Mammary epithelial cell (primary cell): ENCODE measurements at regions not wholly inside any gene's neighbourhood (a gene's known extent, or its start where the extent isn't known, plus 50 kb on each side); places are given as distances from the start of the nearest gene placed in this dataset.

Source experiments
- CTCF ChIP-seq, 2 donors: IDR thresholded peaks in 1 of 2; conservative IDR thresholded peaks in 1 of 2; 2 replicates each; pipeline ENCODE4 v1.5.1; 2011 to 2012; ENCODE audit warnings: inconsistent platforms in 2 of 2, low read length in 2 of 2, mild to moderate bottlenecking in 2 of 2, control low read depth in 1 of 2, low read depth in 1 of 2; ENCODE audit not compliant: insufficient read depth in 1 of 2; ENCODE audit errors: extremely low read depth in 1 of 2
- EZH2 ChIP-seq: IDR thresholded peaks from 2 replicates; pipeline ENCODE4 v1.6.1; 2012; ENCODE audit warnings: low read length, inconsistent platforms, borderline replicate concordance

DNA sequence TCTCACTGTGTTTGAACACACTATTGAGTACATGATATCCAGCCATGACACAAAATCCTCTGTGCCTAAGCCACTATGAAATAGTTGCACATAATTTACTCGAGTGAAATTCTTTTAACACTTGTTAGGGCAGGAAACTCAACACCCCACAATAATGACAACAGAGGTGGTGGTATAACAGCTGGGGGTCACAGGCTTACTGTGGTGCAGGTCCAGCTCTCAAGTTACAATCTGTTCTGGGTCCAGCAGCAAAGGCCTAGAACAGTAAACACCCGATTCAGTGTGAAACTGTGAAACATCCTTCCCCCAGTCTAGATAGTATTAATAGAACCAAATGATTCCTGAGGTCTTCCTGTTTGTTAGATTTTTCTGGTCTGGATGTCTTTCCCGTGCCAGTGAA is 102.9 kb upstream of the APC start:
- TF ChIP-seq CTCF (conservative IDR thresholded peaks at IDR 0.05 in 1 of 2, IDR thresholded peaks at IDR 0.05 in 1 of 2; ENCODE audit: extremely low read depth in 1 of 2, insufficient read depth in 1 of 2, low read depth in 1 of 2, low read length in 2 of 2): no peak
- no peak for TF ChIP-seq EZH2
